ENCODE measurements at regions not wholly inside any gene's neighbourhood (a gene's known extent, or its start where the extent isn't known, plus 50 kb on each side); places are given as distances from the start of the nearest gene placed in this dataset.
A peak's percentile ranks its signal among the peaks of the same experiment; 100 is the strongest.
"Not testable (repeated sequence)": the region's sequence is repeated elsewhere in the genome, so short reads cannot be mapped to it uniquely, and the experiment has no call there.

- no peak overlapping the region for H3K4me3 ChIP-seq (ENCODE audit: low read length)
- no peak overlapping the region for H3K4me2 ChIP-seq (ENCODE audit: low read depth, low read length, poor library complexity, severe bottlenecking)
- peak; percentile 62 for DNase-seq
- no peak overlapping the region for H3K27ac ChIP-seq (ENCODE audit: low read length)
- H3K4me1 ChIP-seq (ENCODE audit: low read length) = no peaks in the 10 kb centered on the region
- no peak overlapping the region for H3K9ac ChIP-seq (ENCODE audit: low read length)
- no peaks in the 10 kb centered on the region for H3K36me3 ChIP-seq (ENCODE audit: insufficient read depth, low read length)
- H3K9me3 ChIP-seq (ENCODE audit: low read length) = no peaks in the 10 kb centered on the region
- H4K20me1 ChIP-seq (ENCODE audit: insufficient read depth, low read depth, low read length) = no peaks in the 10 kb centered on the region
- H3K79me2 ChIP-seq (ENCODE audit: low read length) = no peaks in the 10 kb centered on the region
- H3K9me2 ChIP-seq (replicated peaks; ENCODE audit: insufficient read depth, low read length) = no peaks in the 10 kb centered on the region
- no peak overlapping the region for H2AFZ ChIP-seq (ENCODE audit: low read length)
- H3K27me3 ChIP-seq (ENCODE audit: low read length) = no peaks in the 10 kb centered on the region
Observed at GRCh38 chr4:112951362-112952312, 97.8 kb upstream of the ANK2 start.

- Histone ChIP-seq H3K9ac (ENCODE audit: low read length) (no peak overlapping the region), H2AFZ (ENCODE audit: low read length) (no peak overlapping the region), H3K4me2 (ENCODE audit: low read depth, low read length, poor library complexity, severe bottlenecking) (no peak overlapping the region), H3K27ac (ENCODE audit: low read length) (no peak overlapping the region), H3K27me3 (ENCODE audit: low read length) (no peaks in the 10 kb centered on the region), H3K9me2 (replicated peaks; ENCODE audit: insufficient read depth, low read length) (no peaks in the 10 kb centered on the region), H3K4me3 (ENCODE audit: low read length) (no peak overlapping the region), H3K36me3 (ENCODE audit: insufficient read depth, low read length) (no peaks in the 10 kb centered on the region), H3K4me1 (ENCODE audit: low read length) (no peaks in the 10 kb centered on the region), H4K20me1 (ENCODE audit: insufficient read depth, low read depth, low read length) (no peaks in the 10 kb centered on the region), H3K79me2 (ENCODE audit: low read length) (no peaks in the 10 kb centered on the region), H3K9me3 (ENCODE audit: low read length) (no peaks in the 10 kb centered on the region)
- no peak for DNase-seq
Observed at GRCh38 chr4:112952313-112952700, 97.1 kb upstream of the ANK2 start.

- DNase-seq = no peak
- no peak overlapping the region for H3K9ac ChIP-seq (ENCODE audit: low read length)
- H3K27ac ChIP-seq (ENCODE audit: low read length) = no peak overlapping the region
- H2AFZ ChIP-seq (ENCODE audit: low read length) = no peak overlapping the region
- H3K4me2 ChIP-seq (ENCODE audit: low read depth, low read length, poor library complexity, severe bottlenecking) = no peak overlapping the region
- no peaks in the 10 kb centered on the region for H3K9me2 ChIP-seq (replicated peaks; ENCODE audit: insufficient read depth, low read length)
- H3K79me2 ChIP-seq (ENCODE audit: low read length) = no peaks in the 10 kb centered on the region
- no peaks in the 10 kb centered on the region for H4K20me1 ChIP-seq (ENCODE audit: insufficient read depth, low read depth, low read length)
- H3K36me3 ChIP-seq (ENCODE audit: insufficient read depth, low read length) = no peaks in the 10 kb centered on the region
- H3K4me1 ChIP-seq (ENCODE audit: low read length) = no peaks in the 10 kb centered on the region
- H3K27me3 ChIP-seq (ENCODE audit: low read length) = no peaks in the 10 kb centered on the region
- no peaks in the 10 kb centered on the region for H3K9me3 ChIP-seq (ENCODE audit: low read length)
- no peak overlapping the region for H3K4me3 ChIP-seq (ENCODE audit: low read length)
Observed at GRCh38 chr4:112953262-112953661, 96.2 kb upstream of the ANK2 start.

GRCh38 chr4:112954286-112954685 lies 95.2 kb upstream of the ANK2 start:
- Histone ChIP-seq H3K9me2 (replicated peaks; ENCODE audit: insufficient read depth, low read length) (no peaks in the 10 kb centered on the region), H3K9me3 (ENCODE audit: low read length) (no peaks in the 10 kb centered on the region), H3K9ac (ENCODE audit: low read length) (no peak overlapping the region), H3K4me2 (ENCODE audit: low read depth, low read length, poor library complexity, severe bottlenecking) (no peak overlapping the region), H3K4me1 (ENCODE audit: low read length) (no peaks in the 10 kb centered on the region), H3K79me2 (ENCODE audit: low read length) (no peaks in the 10 kb centered on the region), H3K27ac (ENCODE audit: low read length) (no peak overlapping the region), H3K4me3 (ENCODE audit: low read length) (no peak overlapping the region), H4K20me1 (ENCODE audit: insufficient read depth, low read depth, low read length) (no peaks in the 10 kb centered on the region), H3K27me3 (ENCODE audit: low read length) (no peaks in the 10 kb centered on the region), H3K36me3 (ENCODE audit: insufficient read depth, low read length) (no peaks in the 10 kb centered on the region), H2AFZ (ENCODE audit: low read length) (no peak overlapping the region)
- DNase-seq = no peak

GRCh38 chr4:112956484-112956896 lies 93.0 kb upstream of the ANK2 start:
- DNase-seq = no peak
- no peaks in the 10 kb centered on the region for H3K36me3 ChIP-seq (ENCODE audit: insufficient read depth, low read length)
- no peak overlapping the region for H3K27ac ChIP-seq (ENCODE audit: low read length)
- H3K79me2 ChIP-seq (ENCODE audit: low read length) = no peaks in the 10 kb centered on the region
- H3K4me3 ChIP-seq (ENCODE audit: low read length) = no peak overlapping the region
- no peaks in the 10 kb centered on the region for H3K27me3 ChIP-seq (ENCODE audit: low read length)
- H3K4me2 ChIP-seq (ENCODE audit: low read depth, low read length, poor library complexity, severe bottlenecking) = no peak overlapping the region
- no peaks in the 10 kb centered on the region for H3K4me1 ChIP-seq (ENCODE audit: low read length)
- H3K9me3 ChIP-seq (ENCODE audit: low read length) = no peaks in the 10 kb centered on the region
- H4K20me1 ChIP-seq (ENCODE audit: insufficient read depth, low read depth, low read length) = no peaks in the 10 kb centered on the region
- no peaks in the 10 kb centered on the region for H3K9me2 ChIP-seq (replicated peaks; ENCODE audit: insufficient read depth, low read length)
- H3K9ac ChIP-seq (ENCODE audit: low read length) = no peak overlapping the region
- no peak overlapping the region for H2AFZ ChIP-seq (ENCODE audit: low read length)

GRCh38 chr4:112957764-112958163 lies 91.7 kb upstream of the ANK2 start:
- not testable (repeated sequence) for H3K27ac ChIP-seq (ENCODE audit: low read length); H3K4me2 ChIP-seq (ENCODE audit: low read depth, low read length, poor library complexity, severe bottlenecking)

GRCh38 chr4:112966701-112967488 lies 82.6 kb upstream of the ANK2 start:
- no peak overlapping the region for H3K9ac ChIP-seq (ENCODE audit: low read length)
- H4K20me1 ChIP-seq (ENCODE audit: insufficient read depth, low read depth, low read length) = no peaks in the 10 kb centered on the region
- H3K4me1 ChIP-seq (ENCODE audit: low read length) = no peaks in the 10 kb centered on the region
- H3K4me3 ChIP-seq (ENCODE audit: low read length) = no peak overlapping the region
- no peak overlapping the region for H2AFZ ChIP-seq (ENCODE audit: low read length)
- H3K9me2 ChIP-seq (replicated peaks; ENCODE audit: insufficient read depth, low read length) = no peaks in the 10 kb centered on the region
- H3K36me3 ChIP-seq (ENCODE audit: insufficient read depth, low read length) = no peaks in the 10 kb centered on the region
- H3K27me3 ChIP-seq (ENCODE audit: low read length) = no peaks in the 10 kb centered on the region
- no peaks in the 10 kb centered on the region for H3K79me2 ChIP-seq (ENCODE audit: low read length)
- no peak overlapping the region for H3K27ac ChIP-seq (ENCODE audit: low read length)
- H3K4me2 ChIP-seq (ENCODE audit: low read depth, low read length, poor library complexity, severe bottlenecking) = no peak overlapping the region
- DNase-seq = no peak
- H3K9me3 ChIP-seq (ENCODE audit: low read length) = no peaks in the 10 kb centered on the region

More at GRCh38 chr4:112957764-112958163, 91.7 kb upstream of the ANK2 start:
- not testable (repeated sequence) for H3K4me3 ChIP-seq (ENCODE audit: low read length); H4K20me1 ChIP-seq (ENCODE audit: insufficient read depth, low read depth, low read length); DNase-seq; H3K4me1 ChIP-seq (ENCODE audit: low read length); H3K27me3 ChIP-seq (ENCODE audit: low read length); H3K9me2 ChIP-seq (replicated peaks; ENCODE audit: insufficient read depth, low read length); H3K9ac ChIP-seq (ENCODE audit: low read length); H3K9me3 ChIP-seq (ENCODE audit: low read length); H3K79me2 ChIP-seq (ENCODE audit: low read length); H2AFZ ChIP-seq (ENCODE audit: low read length); H3K36me3 ChIP-seq (ENCODE audit: insufficient read depth, low read length)

- no peaks in the 10 kb centered on the region for H4K20me1 ChIP-seq (ENCODE audit: insufficient read depth, low read depth, low read length)
- no peaks in the 10 kb centered on the region for H3K36me3 ChIP-seq (ENCODE audit: insufficient read depth, low read length)
- H3K9me2 ChIP-seq (replicated peaks; ENCODE audit: insufficient read depth, low read length) = no peaks in the 10 kb centered on the region
- no peaks in the 10 kb centered on the region for H3K79me2 ChIP-seq (ENCODE audit: low read length)
- no peaks in the 10 kb centered on the region for H3K27me3 ChIP-seq (ENCODE audit: low read length)
- H3K4me3 ChIP-seq (ENCODE audit: low read length) = no peak overlapping the region
- DNase-seq = no peak
- no peak overlapping the region for H3K9ac ChIP-seq (ENCODE audit: low read length)
- no peaks in the 10 kb centered on the region for H3K9me3 ChIP-seq (ENCODE audit: low read length)
- no peak overlapping the region for H3K4me2 ChIP-seq (ENCODE audit: low read depth, low read length, poor library complexity, severe bottlenecking)
- no peak overlapping the region for H2AFZ ChIP-seq (ENCODE audit: low read length)
- H3K4me1 ChIP-seq (ENCODE audit: low read length) = no peaks in the 10 kb centered on the region
- H3K27ac ChIP-seq (ENCODE audit: low read length) = no peak overlapping the region
Observed at GRCh38 chr4:112968451-112969159, 80.8 kb upstream of the ANK2 start.
